ENCODE measurements at regions not wholly inside any gene's neighbourhood (a gene's known extent, or its start where the extent isn't known, plus 50 kb on each side); places are given as distances from the start of the nearest gene placed in this dataset.

- TF ChIP-seq ELF4 (IDR thresholded peaks at IDR 0.05) (no peak), TARDBP (IDR thresholded peaks at IDR 0.05) (no peak), SP1 (IDR thresholded peaks at IDR 0.05) (no peak), NFRKB (IDR thresholded peaks at IDR 0.05) (no peak), FOXA1 (IDR thresholded peaks at IDR 0.05) (no peak), L3MBTL2 (conservative IDR thresholded peaks at IDR 0.05) (no peak), HDGF (IDR thresholded peaks at IDR 0.05; ENCODE audit: borderline replicate concordance) (no peak), LEF1 (IDR thresholded peaks at IDR 0.05; ENCODE audit: borderline replicate concordance) (no peak), BHLHE40 (IDR thresholded peaks at IDR 0.05; ENCODE audit: borderline replicate concordance) (no peak), SUZ12 (IDR thresholded peaks at IDR 0.05) (no peak), ARNT (IDR thresholded peaks at IDR 0.05) (no peak), CTBP1 (IDR thresholded peaks at IDR 0.05; ENCODE audit: borderline replicate concordance) (no peak), ZNF384 (IDR thresholded peaks at IDR 0.05) (no peak), FOXM1 (IDR thresholded peaks at IDR 0.05; ENCODE audit: borderline replicate concordance) (no peak), FOXK2 (IDR thresholded peaks at IDR 0.05) (no peak)
- TF ChIP-seq, protein P1, sequence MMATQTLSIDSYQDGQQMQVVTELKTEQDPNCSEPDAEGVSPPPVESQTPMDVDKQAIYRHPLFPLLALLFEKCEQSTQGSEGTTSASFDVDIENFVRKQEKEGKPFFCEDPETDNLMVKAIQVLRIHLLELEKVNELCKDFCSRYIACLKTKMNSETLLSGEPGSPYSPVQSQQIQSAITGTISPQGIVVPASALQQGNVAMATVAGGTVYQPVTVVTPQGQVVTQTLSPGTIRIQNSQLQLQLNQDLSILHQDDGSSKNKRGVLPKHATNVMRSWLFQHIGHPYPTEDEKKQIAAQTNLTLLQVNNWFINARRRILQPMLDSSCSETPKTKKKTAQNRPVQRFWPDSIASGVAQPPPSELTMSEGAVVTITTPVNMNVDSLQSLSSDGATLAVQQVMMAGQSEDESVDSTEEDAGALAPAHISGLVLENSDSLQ (IDR thresholded peaks at IDR 0.05) = no peak
- CTCF ChIA-PET = no interaction called here
- POLR2A ChIA-PET = no interaction called here
- DNase-seq (ENCODE audit: extremely low spot score) = no peak
Observed at GRCh38 chr1:86247597-86248279, 91.2 kb upstream of the COL24A1 start.

- TF ChIP-seq SUZ12 (IDR thresholded peaks at IDR 0.05) (no peak), FOXK2 (IDR thresholded peaks at IDR 0.05) (no peak), HDGF (IDR thresholded peaks at IDR 0.05; ENCODE audit: borderline replicate concordance) (no peak), ZNF384 (IDR thresholded peaks at IDR 0.05) (no peak), NFRKB (IDR thresholded peaks at IDR 0.05) (no peak), LEF1 (IDR thresholded peaks at IDR 0.05; ENCODE audit: borderline replicate concordance) (no peak), SP1 (IDR thresholded peaks at IDR 0.05) (no peak)
- TF ChIP-seq, protein P1 (IDR thresholded peaks at IDR 0.05) = no peak
- ChIA-PET CTCF (interaction anchor here (0.9 kb wide), 1 partner anchor 10 kb away, joined by 4 read pairs; no protein-coding TSS in a partner anchor), POLR2A (no interaction called here)
- DNase-seq (ENCODE audit: extremely low spot score) = no peak
Observed at GRCh38 chr1:86245566-86246190, 89.1 kb upstream of the COL24A1 start.

GRCh38 chr1:86239894-86240293 is 83.3 kb upstream of the COL24A1 start:
- ChIA-PET POLR2A (no interaction called here), CTCF (no interaction called here)
- no peak for DNase-seq (ENCODE audit: extremely low spot score)
- TF ChIP-seq TARDBP (IDR thresholded peaks at IDR 0.05) (no peak), FOXA1 (IDR thresholded peaks at IDR 0.05) (no peak), BHLHE40 (IDR thresholded peaks at IDR 0.05; ENCODE audit: borderline replicate concordance) (no peak), FOXK2 (IDR thresholded peaks at IDR 0.05) (no peak), L3MBTL2 (conservative IDR thresholded peaks at IDR 0.05) (no peak), NFRKB (IDR thresholded peaks at IDR 0.05) (no peak), CTBP1 (IDR thresholded peaks at IDR 0.05; ENCODE audit: borderline replicate concordance) (no peak), ARNT (IDR thresholded peaks at IDR 0.05) (no peak), FOXM1 (IDR thresholded peaks at IDR 0.05; ENCODE audit: borderline replicate concordance) (no peak), HDGF (IDR thresholded peaks at IDR 0.05; ENCODE audit: borderline replicate concordance) (no peak), SP1 (IDR thresholded peaks at IDR 0.05) (no peak), LEF1 (IDR thresholded peaks at IDR 0.05; ENCODE audit: borderline replicate concordance) (no peak), SUZ12 (IDR thresholded peaks at IDR 0.05) (no peak), ZNF384 (IDR thresholded peaks at IDR 0.05) (no peak), ELF4 (IDR thresholded peaks at IDR 0.05) (no peak)
- TF ChIP-seq, protein P1 (IDR thresholded peaks at IDR 0.05) = no peak

DNA sequence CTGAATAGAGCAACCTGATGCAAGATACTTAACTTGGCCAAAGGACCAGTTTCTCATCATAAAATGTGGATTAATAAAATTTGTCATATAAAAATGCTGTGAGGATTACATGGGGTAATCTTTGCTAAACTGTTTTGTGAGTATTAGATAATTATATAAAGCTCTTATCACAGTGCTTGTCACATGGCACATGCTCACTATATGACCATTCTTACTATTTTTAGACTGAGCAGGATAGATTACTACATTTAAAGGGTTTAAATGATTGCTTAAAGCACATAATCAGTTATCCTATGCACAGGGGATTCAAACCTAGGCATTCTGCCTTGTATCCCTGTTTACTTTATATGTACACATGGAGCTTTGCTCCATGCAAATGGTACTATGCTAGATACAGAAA is 82.9 kb upstream of the COL24A1 start:
- CTCF ChIA-PET = interaction anchor here (0.7 kb wide), 1 partner anchor 20 kb away, joined by 3 read pairs; no protein-coding TSS in a partner anchor
- POLR2A ChIA-PET = no interaction called here

More for the DNA sequence above, 82.9 kb upstream of the COL24A1 start:
- no peak for TF ChIP-seq SP1 (IDR thresholded peaks at IDR 0.05)
- no peak for TF ChIP-seq ARNT (IDR thresholded peaks at IDR 0.05)
- TF ChIP-seq TARDBP (IDR thresholded peaks at IDR 0.05) = no peak
- TF ChIP-seq SUZ12 (IDR thresholded peaks at IDR 0.05) = no peak
- no peak for TF ChIP-seq FOXA1 (IDR thresholded peaks at IDR 0.05)
- no peak for TF ChIP-seq NFRKB (IDR thresholded peaks at IDR 0.05)
- TF ChIP-seq CTBP1 (IDR thresholded peaks at IDR 0.05; ENCODE audit: borderline replicate concordance) = no peak
- TF ChIP-seq LEF1 (IDR thresholded peaks at IDR 0.05; ENCODE audit: borderline replicate concordance) = no peak
- TF ChIP-seq HDGF (IDR thresholded peaks at IDR 0.05; ENCODE audit: borderline replicate concordance) = no peak
- no peak for TF ChIP-seq FOXK2 (IDR thresholded peaks at IDR 0.05)
- no peak for TF ChIP-seq ZNF384 (IDR thresholded peaks at IDR 0.05)
- no peak for TF ChIP-seq L3MBTL2 (conservative IDR thresholded peaks at IDR 0.05)
- TF ChIP-seq ELF4 (IDR thresholded peaks at IDR 0.05) = no peak
- no peak for TF ChIP-seq FOXM1 (IDR thresholded peaks at IDR 0.05; ENCODE audit: borderline replicate concordance)
- no peak for TF ChIP-seq BHLHE40 (IDR thresholded peaks at IDR 0.05; ENCODE audit: borderline replicate concordance)
- TF ChIP-seq, protein P1 (IDR thresholded peaks at IDR 0.05) = no peak
- no peak for DNase-seq (ENCODE audit: extremely low spot score)

Data from HEK293T (cell line).